GM12872 (cell line): ENCODE measurements at regions not wholly inside any gene's neighbourhood (a gene's known extent, or its start where the extent isn't known, plus 50 kb on each side); places are given as distances from the start of the nearest gene placed in this dataset.

Experiments
- CTCF ChIP-seq: IDR thresholded peaks from 3 replicates; pipeline ENCODE4 v1.5.1; 2011; ENCODE audit warnings: low read depth, mild to moderate bottlenecking, low read length, moderate library complexity; ENCODE audit not compliant: insufficient read depth

GRCh38 chr9:18195223-18195622, 278.7 kb upstream of the ADAMTSL1 start:
- no peak for TF ChIP-seq CTCF

GRCh38 chr9:18202924-18203323, 271.0 kb upstream of the ADAMTSL1 start:
- no peak for TF ChIP-seq CTCF

GRCh38 chr9:18207735-18208134, 266.2 kb upstream of the ADAMTSL1 start:
- no peak for TF ChIP-seq CTCF

GRCh38 chr9:18208166-18209059, 265.5 kb upstream of the ADAMTSL1 start:
- TF ChIP-seq CTCF: peak; percentile 48

GRCh38 chr9:18215626-18216025, 258.3 kb upstream of the ADAMTSL1 start:
- no peak for TF ChIP-seq CTCF

- TF ChIP-seq CTCF: no peak
Measured at GRCh38 chr9:18216376-18216775, 257.6 kb upstream of the ADAMTSL1 start.

GRCh38 chr9:18228101-18228500, 245.9 kb upstream of the ADAMTSL1 start:
- no peak for TF ChIP-seq CTCF
